NK-92 treated with Interleukin-12 subunit alpha and Interleukin-12 subunit beta, amount 100 ng/mL, for 24 hours (cell line): ENCODE measurements at regions not wholly inside any gene's neighbourhood (a gene's known extent, or its start where the extent isn't known, plus 50 kb on each side); places are given as distances from the start of the nearest gene placed in this dataset.
"Not testable (repeated sequence)": the region's sequence is repeated elsewhere in the genome, so short reads cannot be mapped to it uniquely, and the experiment has no call there.

Experiments
- DNase-seq: peaks from one replicate; lab custom pipeline; 2025; lab: John Stamatoyannopoulos, UW

DNA sequence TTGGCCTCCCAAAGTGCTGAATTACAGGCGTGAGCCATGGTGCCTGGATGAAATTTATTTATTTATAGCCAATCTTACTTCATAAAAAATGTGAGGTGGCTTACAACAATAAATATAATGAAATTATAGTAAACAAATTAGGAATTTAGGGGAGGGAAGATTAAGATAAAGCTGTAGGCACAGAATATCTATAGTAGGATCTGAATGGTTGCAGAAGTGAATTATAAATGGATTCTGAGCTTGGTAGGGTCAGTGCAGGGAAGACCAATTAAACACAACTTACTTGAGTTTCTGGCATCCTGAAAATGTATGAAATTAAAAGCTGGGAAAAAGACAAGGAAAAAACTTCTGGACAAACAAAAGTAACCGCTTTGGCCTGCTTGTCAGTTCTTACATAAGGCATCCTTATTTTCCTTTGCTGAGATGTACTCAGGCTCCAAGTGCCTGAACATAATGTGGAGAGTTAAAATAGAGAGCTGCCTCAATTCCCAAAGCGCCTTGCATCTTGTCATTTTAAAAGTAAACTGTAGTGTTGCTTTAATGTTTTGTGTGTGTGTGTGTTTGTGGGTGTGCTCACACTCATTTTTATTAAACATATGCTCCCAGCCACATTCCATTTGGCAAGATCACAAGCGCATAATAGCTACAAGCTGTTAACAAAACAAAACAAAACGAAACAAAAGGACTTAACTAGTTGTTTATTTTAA, 247.3 kb downstream of the S1PR1 start:
- no peak for DNase-seq

DNA sequence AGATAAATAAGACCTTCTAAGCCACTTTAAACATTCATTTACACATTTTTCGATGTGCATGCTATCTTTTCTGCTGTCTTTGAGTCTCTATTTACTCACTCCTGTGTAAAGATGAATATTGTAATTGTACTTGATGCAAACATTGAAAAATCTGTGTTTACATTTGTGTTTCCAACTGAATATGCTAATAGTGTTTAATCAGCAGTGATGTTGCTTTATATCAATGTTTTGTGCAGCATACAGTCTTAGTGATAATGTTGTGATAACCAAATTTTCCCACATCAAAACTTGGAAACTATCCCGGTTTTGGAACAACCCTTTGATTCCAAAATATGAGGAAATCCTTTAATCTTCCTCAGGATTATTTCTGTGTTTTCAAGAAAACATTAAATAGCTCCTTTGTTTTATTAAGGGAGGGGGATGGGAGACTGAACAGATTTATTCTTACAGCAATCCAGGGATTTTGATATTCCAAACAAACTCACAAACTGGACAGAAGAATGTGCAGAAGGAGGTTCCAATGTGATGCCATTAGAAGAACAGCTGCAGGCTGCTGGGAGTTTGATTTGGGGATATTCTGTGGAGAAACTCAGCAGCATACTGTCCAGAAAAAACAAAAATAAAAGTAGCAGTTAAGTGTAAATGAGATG, 248.0 kb downstream of the S1PR1 start:
- DNase-seq = no peak

DNA sequence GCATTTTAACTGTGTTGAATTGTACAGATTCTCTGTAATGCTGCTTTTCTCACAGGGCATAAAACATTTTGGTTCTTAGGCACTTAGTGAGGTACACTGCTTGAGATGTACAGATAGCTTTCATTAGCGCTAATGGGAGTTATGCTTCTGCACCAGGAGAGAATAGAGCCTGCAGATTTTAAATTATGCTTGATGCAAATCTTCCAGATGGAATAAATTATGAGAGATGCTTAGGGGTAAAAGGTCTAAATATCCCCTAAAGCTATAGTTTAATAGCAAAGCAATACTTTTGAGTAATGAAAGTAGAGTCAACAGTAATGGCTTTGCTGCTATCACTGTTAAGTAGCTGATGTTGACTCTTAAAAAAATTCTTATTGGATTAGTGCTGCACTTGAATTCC, 248.9 kb downstream of the S1PR1 start:
- DNase-seq = no peak

DNA sequence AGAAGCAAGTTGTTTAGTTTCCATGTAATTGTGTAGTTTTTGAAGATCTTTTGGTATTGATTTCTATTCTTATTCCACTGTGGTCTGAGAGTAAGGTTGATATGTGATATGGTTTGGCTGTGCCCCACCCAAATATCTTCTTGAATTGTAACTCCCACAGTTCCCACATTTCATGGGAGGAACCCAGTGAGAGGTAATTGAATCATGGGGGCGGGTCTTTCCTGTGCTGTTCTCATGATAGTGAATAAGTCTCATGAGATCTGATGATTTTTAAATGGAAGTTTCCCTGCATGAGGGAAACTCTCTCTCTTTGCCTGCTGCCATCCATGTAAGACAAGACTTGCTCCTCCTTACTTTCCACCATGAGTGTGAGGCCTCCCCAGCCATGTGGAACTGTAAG, 255.3 kb downstream of the S1PR1 start:
- not testable (repeated sequence) for DNase-seq

DNA sequence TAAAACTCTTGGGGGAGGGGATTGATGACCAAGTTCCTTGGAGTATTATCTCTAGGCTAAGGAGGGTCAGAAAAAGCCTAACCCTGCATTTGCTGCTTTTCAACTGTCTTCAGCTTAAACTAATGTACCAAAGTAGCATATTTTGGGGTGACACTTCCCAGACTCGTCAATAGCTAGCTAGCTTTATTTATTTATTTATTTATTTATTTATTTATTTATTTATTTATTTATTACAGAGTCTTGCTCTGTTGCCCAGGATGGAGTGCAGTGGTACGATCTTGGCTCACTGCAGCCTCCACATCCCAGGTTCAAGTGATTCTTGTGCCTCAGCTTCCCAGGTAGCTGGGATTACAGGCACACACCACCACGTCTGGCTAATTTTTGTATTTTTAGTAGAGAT, 257.1 kb downstream of the S1PR1 start:
- DNase-seq = not testable (repeated sequence)

DNA sequence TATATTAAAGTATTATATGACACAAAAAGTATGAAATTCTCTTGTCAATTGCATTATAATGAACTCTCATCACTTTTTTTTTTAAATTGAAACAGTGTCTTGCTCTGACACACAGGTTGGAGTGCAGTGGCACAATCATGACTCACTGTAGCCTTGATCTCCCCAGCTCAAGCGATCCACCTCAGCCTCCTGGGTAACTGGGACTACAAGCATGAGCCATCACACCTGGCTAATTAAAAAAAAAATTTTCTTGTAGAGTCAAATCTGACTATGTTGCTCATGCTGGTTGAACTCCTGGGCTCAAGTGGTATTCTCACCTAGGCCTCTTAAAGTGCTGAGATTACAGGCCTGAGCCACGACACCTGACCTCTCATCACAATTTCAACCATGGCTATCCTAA, 259.3 kb downstream of the S1PR1 start:
- no peak for DNase-seq

DNA sequence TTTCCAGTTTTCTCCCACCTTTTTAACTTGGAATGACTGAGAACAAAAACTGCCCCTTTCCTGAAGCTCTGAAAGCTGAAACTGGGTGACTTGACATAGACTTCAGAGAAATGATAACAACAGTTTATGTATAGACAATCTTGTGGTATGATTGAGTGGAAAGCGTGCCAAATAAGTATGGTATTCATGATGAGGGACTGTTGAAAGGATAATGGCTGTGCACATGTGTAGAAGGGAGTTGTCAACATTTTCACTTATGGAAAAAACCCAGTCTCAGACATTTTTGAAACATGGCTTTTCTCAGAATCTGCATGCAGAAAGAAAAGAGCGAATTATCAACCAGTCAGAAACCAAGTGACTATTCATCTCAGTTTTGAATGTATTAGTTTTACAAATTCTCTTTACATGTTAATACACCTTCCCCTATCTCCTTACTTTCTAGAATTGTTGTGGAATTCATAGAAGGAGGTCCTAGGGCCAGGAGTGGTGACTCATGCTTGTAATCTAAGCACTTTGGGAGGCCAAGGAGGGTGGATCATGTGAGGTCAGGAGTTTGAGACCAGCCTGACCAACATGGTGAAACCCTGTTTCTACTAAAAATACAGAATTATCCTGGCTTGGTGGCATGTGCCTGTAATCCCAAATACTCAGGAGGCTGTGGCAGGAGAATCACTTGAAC, 261.2 kb downstream of the S1PR1 start:
- DNase-seq = no peak

DNA sequence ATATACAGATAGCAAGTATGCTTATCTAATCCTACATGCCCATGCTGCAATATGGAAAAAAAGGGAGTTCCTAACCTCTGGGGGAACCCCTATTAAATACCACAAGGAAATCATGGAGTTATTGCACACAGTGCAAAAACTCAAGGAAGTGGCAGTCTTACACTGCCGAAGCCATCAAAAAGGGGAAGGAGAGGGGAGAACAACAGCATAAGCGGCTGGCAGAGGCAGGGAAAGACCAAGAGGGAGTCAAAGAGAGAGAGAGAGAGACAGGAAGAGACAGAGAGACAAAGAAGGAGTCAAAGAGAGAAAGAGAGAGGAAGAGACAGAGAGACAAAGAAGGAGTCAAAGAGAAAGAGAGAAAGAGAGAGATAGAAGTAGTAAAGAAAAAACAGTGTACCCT, 267.3 kb downstream of the S1PR1 start:
- not testable (repeated sequence) for DNase-seq

DNA sequence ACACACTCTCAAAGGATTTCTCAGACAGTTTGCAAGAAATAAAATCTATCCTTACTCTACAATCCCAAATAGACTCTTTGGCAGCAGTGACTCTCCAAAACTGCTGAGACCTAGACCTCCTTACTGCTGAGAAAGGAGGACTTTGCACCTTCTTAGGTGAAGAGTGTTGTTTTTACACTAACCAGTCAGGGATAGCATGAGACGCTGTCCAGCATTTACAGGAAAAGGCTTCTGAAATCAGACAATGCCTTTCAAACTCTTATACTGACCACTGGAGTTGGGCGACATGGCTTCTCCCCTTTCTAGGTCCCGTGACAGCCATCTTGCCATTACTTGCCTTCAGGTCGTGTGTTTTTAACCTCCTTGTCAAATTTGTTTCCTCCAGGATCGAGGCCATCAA, 268.4 kb downstream of the S1PR1 start:
- DNase-seq = not testable (repeated sequence)

DNA sequence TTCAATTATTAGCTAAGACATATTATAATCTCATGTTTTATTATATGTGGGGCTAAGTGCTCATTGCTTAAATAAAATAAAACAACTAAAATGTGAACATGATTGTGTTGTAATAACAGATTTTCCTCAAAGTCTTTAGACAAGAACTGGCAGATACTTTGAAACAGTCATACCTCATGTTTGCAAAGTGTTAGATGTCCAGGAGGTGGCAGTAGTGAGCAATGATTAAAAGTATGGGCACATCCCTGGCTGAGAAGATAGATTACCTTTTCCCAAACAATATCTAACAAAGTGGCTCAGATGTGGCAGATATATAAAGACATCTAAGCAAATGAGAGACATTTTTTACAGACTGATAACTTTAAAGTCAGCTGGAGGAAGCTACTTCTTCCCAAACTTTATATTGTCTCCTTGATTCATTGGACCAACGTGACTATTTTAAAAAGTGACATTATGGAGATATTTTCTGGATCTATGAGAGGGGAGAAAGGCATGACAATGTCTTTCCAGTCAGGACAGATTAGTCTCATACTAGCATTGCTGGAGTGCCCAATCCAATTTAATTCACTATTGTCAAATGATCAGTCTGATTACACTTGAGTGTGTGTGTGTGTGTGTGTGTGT, 269.8 kb downstream of the S1PR1 start:
- DNase-seq = peak; percentile 2

DNA sequence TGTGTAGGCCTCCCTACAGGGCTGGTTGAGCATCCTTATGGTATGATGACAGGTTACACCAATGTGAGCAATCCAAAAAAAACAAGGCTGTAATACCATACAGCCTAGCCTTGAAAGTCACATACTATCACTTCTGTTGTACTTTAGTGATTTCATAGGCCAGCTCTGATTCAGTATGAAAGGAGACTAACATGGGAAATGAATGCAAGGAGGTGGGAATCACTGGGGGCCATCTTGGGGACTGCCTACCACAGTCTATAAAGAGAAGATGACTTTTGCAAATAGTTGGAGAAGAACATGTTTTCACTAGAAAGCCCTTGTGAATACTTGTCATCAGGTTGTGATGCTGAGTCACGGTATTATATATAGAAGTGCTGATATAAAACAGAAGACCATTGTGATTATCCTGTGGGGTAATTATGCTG, 270.7 kb downstream of the S1PR1 start:
- no peak for DNase-seq

DNA sequence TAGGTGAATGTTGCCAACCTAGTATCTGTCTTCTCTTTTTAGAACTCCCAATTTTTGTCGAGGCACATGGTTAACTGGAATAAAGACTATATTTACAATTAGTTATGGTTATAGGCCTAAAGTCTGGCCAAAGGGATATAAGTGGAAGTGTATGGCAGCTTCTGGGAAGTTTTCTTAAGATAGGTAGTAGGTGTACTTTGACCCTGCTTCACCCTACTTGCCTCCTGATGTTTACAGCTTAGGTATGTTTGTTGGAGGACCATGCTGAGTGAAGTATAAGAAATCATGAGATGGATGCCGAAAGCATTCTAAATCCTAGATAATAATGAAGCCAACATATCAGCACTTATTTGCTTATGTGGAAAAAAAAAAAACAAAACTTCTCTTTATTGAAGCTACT, 272.1 kb downstream of the S1PR1 start:
- DNase-seq = no peak

DNA sequence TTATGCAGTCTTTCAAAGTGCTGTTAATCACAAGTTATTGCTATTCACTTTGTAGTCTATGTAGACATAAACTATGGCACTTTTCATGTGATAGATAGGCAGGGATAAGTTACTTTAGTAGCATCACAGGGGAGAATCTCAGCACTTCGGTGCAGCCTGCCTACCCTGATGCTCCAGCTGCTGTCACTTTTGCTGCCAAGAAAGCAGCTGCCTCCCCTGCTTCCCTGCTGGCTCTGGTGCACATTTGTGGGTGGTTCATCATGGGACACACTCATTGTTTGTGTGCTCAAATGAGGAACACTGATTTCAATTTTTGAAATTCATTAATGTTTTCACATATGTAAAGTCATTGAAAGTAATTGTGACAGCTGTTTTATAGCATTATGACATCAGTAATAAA, 272.6 kb downstream of the S1PR1 start:
- no peak for DNase-seq

DNA sequence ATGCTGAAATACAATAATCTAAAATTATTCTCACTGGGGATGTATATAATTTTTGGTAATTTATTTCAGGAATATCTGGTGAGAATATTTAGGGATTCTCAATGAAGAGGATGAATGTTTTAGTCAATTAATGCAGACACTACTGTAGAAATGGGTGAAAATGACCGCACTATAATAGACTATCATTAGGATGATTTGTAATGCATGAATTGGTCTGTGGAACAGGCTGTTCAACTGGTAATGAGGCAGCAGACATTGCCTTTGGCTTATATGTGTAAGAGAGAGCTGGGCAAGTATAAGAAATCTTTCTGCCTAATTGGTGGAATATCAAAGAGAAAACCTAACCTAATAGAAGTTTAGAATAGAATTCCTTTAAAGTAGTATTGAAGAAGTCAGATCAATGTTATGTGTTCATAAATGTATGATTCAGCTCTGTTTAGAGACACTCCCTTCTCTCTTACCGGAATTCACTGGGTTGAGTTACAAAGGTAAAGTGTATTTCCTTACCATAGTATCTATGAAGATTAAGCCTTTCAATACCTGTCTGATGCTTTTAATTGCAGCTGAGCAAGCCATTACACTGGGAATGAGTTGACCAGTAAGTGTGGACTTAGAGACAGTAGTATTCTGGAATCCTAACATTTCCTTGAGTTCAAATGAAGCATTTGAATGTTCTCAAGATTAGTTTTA, 274.5 kb downstream of the S1PR1 start:
- no peak for DNase-seq

DNA sequence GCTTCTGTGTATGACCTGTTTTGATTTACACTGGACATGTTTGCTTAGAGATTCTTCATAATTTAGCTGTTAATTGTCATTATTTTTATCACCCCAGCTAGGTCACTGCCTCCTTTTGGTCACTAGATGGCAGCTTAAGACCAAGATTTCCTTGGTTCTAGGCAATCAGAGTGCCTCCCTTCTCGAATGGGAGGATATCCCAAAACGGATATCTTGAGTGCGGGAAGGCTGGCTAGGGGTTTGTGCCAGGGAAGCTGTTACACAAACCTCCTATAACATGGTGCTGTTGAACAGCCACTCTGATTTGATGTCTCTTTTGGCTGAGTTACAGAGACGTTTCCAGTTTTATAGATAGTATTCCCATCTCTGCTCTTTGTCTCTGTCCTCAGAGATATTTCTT, 283.5 kb downstream of the S1PR1 start:
- peak; percentile 3 for DNase-seq

DNA sequence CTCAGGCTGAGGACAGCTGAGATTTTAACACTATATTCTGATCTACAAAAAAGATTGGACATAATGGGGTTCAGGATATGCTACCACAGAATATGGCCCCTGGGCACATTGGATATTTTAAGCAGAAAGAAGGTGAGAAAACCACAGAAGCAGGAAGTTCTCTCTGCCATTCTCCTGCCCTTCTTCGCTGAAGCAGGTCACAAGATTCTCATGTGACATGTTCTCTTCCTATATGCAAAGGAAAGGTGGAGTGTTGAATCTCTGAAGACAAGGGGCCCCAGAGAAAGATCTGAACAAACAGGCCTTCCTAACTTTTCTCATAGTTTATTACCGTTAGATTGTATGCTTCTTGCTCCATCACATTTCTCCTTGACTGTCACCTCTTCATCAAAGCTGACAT, 285.7 kb downstream of the S1PR1 start:
- DNase-seq = no peak

DNA sequence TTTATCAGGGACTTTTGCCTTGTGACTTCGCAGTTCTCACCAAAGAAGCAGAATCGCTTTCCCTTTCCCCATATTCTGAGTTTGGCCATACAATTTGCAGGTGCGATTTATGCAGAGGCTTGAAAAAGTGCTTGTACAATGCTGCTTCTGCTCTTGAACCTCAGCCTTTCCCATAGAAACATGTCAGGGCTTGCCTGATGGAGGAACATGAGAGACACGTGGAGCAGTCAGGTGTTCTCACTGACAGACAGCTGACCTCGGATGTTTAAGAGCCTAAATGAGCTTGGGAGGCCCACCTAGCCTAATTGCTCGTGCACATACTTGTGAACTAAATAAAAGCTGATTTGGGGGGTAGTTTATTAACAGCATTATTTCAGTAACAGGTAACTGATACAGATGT, 290.0 kb downstream of the S1PR1 start:
- no peak for DNase-seq

DNA sequence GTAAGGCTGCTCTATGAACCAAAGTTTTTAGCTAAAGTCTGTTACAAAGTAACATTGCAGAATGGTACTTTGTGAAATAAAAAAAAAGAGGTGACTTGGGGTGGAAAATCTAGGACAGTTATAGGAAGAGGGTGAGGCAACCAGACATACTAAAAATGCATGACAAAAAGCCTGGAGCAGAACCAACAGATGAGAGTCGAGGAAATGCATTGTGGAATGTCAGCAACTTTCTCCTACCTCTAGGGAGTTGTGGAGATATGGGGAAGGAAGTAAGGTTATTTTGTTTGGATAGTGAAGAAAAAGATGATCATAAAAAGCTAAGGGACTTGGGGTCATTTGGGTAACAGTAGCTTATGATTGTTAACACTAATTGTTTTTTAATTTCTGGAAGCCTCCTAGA, 295.6 kb downstream of the S1PR1 start:
- DNase-seq = no peak

DNA sequence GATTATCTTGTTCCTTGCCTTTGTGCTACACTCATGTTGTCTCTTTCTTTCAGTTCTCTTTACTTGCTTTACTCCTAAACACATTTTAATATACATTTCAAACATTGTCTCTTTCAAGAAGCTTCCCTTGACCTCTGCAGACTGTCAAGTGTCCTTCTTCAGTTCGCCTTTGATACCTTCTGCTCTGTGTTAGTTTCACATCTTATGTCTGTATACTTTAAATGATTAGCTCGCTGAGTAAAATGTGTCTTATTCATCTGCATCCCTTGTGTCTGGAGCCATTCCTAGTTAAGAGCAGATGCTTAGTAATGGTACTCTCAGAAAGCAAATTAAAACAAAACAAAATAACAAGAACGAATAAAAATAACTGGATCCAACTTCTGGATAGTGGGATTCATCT, 303.3 kb downstream of the S1PR1 start:
- no peak for DNase-seq

DNA sequence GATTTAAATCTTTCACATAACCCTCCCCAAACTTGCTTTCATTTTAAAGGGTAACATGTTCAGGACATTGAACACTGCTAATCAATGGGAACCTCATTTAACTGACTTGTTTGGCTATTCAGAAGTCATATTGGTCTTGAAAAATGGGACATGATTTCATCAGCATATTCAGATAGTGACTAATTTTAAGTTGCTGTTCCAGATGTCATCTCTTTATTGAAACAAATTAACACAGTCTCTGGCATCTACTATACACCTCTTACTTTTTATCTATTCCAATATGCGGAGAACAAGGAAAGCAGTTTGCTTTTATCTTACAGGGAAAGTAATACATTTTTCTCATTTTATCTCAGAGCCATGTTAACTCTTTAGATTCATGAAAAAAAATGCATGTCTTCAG, 310.1 kb downstream of the S1PR1 start:
- DNase-seq = no peak

DNA sequence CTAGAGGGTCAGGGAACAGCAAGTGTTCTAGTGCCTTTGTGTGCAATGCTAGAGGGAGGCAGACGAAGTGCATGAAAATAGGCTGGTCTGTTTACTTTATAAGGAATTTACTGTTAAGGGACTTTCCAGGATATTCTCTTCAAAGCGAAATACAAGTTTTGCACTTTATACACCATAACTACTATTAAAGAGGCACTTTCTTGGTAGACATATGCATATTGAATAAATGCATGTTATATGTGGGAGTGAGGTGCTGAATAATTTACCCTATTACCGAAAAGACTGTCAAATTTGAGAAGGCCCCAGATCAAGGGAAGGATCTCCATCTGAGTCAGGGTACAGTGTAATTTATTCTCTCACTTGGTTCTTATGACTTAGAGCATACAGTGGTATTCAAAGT, 310.5 kb downstream of the S1PR1 start:
- no peak for DNase-seq

DNA sequence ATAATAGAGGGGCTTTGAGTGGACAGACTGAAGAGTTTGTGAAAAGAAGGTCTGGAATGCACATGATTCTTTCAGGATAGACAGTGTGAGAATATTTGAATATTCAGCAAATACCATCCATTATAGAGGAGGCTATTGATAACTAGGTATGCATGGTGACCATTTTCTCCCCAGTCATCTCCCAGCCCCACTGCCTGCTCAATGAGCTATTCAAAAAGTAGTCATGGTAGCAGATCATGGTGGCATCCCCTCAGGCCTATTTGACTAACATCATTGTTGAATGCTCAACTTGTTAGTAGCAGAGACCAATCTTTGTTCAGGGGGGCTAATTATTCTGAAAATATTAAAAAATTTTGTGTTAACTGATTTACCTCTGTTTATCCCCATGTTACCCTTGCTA, 311.6 kb downstream of the S1PR1 start:
- DNase-seq = no peak
